ENCODE measurements at regions not wholly inside any gene's neighbourhood (a gene's known extent, or its start where the extent isn't known, plus 50 kb on each side); places are given as distances from the start of the nearest gene placed in this dataset.

DNA sequence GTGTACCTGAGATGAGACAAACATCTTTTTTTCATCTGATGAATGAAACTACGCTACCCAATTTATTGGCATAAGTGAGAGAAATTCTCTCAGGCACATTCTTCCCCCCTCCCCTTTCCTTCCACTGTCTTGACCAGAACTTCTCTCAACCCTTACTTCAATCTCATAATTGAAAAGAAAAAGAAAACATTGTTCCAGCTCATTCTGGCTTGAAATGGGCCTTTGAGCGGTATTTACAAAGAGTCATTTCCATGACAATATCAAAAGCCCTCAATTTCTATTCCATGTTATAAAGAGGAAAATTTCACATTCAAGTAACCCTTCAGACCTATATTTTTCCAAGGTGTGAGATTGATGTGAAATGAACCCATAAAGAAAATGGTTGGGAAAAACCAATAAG lies 145.9 kb downstream of the PCSK1 start:
- no peak for TF ChIP-seq EP300 (IDR thresholded peaks at IDR 0.05; ENCODE audit: low read depth)
- TF ChIP-seq POLR2AphosphoS5 (IDR thresholded peaks at IDR 0.05) = no peak
- TF ChIP-seq CTCF (IDR thresholded peaks at IDR 0.05) = no peak
- no peak for TF ChIP-seq POLR2A (IDR thresholded peaks at IDR 0.05)
